GM12878 (cell line): ENCODE measurements at regions not wholly inside any gene's neighbourhood (a gene's known extent, or its start where the extent isn't known, plus 50 kb on each side); places are given as distances from the start of the nearest gene placed in this dataset.

Experiments used
- ATF2 ChIP-seq: IDR thresholded peaks from 2 replicates; pipeline ENCODE4 v1.6.1; 2012; ENCODE audit warnings: low read length, inconsistent platforms
- CBX5 ChIP-seq: sonication (generic); IDR thresholded peaks from 2 replicates; pipeline ENCODE4 v1.6.1; 2016; ENCODE audit warnings: low read depth, moderate library complexity, mild to moderate bottlenecking, inconsistent platforms
- CHD4 ChIP-seq: fragments of 200-600 bp; sonication (generic); IDR thresholded peaks from 2 replicates; pipeline ENCODE4 v1.6.1; 2016; ENCODE audit warnings: mild to moderate bottlenecking
- CTCF ChIP-seq, 3 experiments: IDR thresholded peaks in 2 of 3; conservative IDR thresholded peaks in 1 of 3; 2 replicates each; pipeline ENCODE4 v1.5.1; 2011; ENCODE audit warnings: low read depth in 3 of 3, low read length in 3 of 3, mild to moderate bottlenecking in 3 of 3, control low read depth in 2 of 3, moderate library complexity in 2 of 3, inconsistent platforms in 1 of 3, mixed read lengths in 1 of 3; ENCODE audit not compliant: control insufficient read depth in 2 of 3, insufficient read depth in 1 of 3; ENCODE audit errors: extremely low read depth in 1 of 3
- EP300 ChIP-seq, 2 experiments: fragments of 150-350 bp in 1 of 2; IDR thresholded peaks; 2 replicates each; pipeline ENCODE4 v1.6.1; 2011 to 2012; ENCODE audit warnings: low read depth in 2 of 2, low read length in 2 of 2, borderline replicate concordance in 1 of 2, improper control_type of control experiment in 1 of 2, inconsistent platforms in 1 of 2; ENCODE audit not compliant: control insufficient read depth in 1 of 2
- HDAC6 ChIP-seq: fragments of 200-600 bp; sonication (generic); IDR thresholded peaks from one replicate; pipeline ENCODE4 v1.8.0; 2017; ENCODE audit warnings: antibody characterized with exemption; ENCODE audit not compliant: unreplicated experiment
- JUNB ChIP-seq: IDR thresholded peaks from 2 replicates; pipeline ENCODE4 v1.6.1; 2016; ENCODE audit warnings: antibody characterized with exemption, mild to moderate bottlenecking
- MYB ChIP-seq: fragments of 150-350 bp; IDR thresholded peaks from 2 replicates; pipeline ENCODE4 v1.6.1; 2014; ENCODE audit warnings: mild to moderate bottlenecking, low read depth, low read length, borderline replicate concordance
- PBX3 ChIP-seq: IDR thresholded peaks from 2 replicates; pipeline ENCODE4 v1.6.1; 2011; ENCODE audit warnings: mild to moderate bottlenecking, low read depth, low read length, moderate library complexity; ENCODE audit not compliant: insufficient replicate concordance
- POLR2A ChIP-seq: IDR thresholded peaks from 2 replicates; pipeline ENCODE4 v1.6.1; 2011; ENCODE audit warnings: low read depth, mild to moderate bottlenecking, low read length
- SPI1 ChIP-seq: IDR thresholded peaks from 2 replicates; pipeline ENCODE4 v1.6.1; 2011; ENCODE audit warnings: low read depth, mild to moderate bottlenecking, low read length, moderate library complexity, borderline replicate concordance; ENCODE audit not compliant: insufficient read depth

GRCh38 chr12:39074063-39074462 is 168.7 kb upstream of the CPNE8 start:
- no peak for TF ChIP-seq CBX5
- TF ChIP-seq HDAC6 = no peak
- TF ChIP-seq CTCF (IDR thresholded peaks at IDR 0.05 in 2 of 3, conservative IDR thresholded peaks at IDR 0.05 in 1 of 3; ENCODE audit: control insufficient read depth in 2 of 3, extremely low read depth in 1 of 3, insufficient read depth in 1 of 3, low read depth in 3 of 3, low read length in 3 of 3) = no peak
- no peak for TF ChIP-seq JUNB
- TF ChIP-seq PBX3 = no peak
- TF ChIP-seq POLR2A = no peak
- TF ChIP-seq CHD4 = no peak
- no peak for TF ChIP-seq ATF2
- no peak for TF ChIP-seq SPI1
- TF ChIP-seq MYB = no peak
- TF ChIP-seq EP300 (IDR thresholded peaks at IDR 0.05; ENCODE audit: borderline replicate concordance in 1 of 2, control insufficient read depth in 1 of 2, low read depth in 2 of 2, low read length in 2 of 2) = no peak
